OCI-LY7 (cell line): ENCODE measurements at regions not wholly inside any gene's neighbourhood (a gene's known extent, or its start where the extent isn't known, plus 50 kb on each side); places are given as distances from the start of the nearest gene placed in this dataset.

Experiments used
- BruUV-seq: library from RNA; stranded (reverse); fragments of 400-500 nt; replicated peaks from 2 replicates; lab custom pipeline; 2021; lab: Mats Ljungman, UMichigan
- CTCF ChIA-PET: fragments of 300-600 bp; sonication (Branson Sonifier 250); formaldehyde crosslinking; loops from one replicate; lab custom pipeline; 2022; ENCODE audit warnings: antibody characterized with exemption; ENCODE audit not compliant: unreplicated experiment; lab: Charles Lee
- POLR2A ChIA-PET: fragments of 300-600 bp; sonication (Branson Sonifier 250); formaldehyde crosslinking; loops from one replicate; lab custom pipeline; 2022; ENCODE audit warnings: antibody characterized with exemption; lab: Charles Lee
- DNase-seq: peaks from one replicate; pipeline ENCODE4 v3.0.0-alpha.2; 2015; ENCODE audit warnings: low spot score
- H2AFZ ChIP-seq: fragments of 200-600 bp; sonication (generic), shearing (Covaris generic); 2 replicates; pipeline ENCODE4 v1.6.1; 2014; ENCODE audit warnings: mild to moderate bottlenecking, antibody characterized with exemption, low read length, moderate library complexity
- H3K27ac ChIP-seq: fragments of 200-600 bp; sonication (generic); 2 replicates; pipeline ENCODE4 v1.5.1; 2014; ENCODE audit warnings: mixed run types, low read depth, mild to moderate bottlenecking, moderate library complexity, low read length, inconsistent platforms; ENCODE audit not compliant: poor library complexity, severe bottlenecking
- H3K36me3 ChIP-seq: fragments of 200-600 bp; sonication (generic); 2 replicates; pipeline ENCODE4 v1.6.1; 2014; ENCODE audit warnings: mild to moderate bottlenecking, antibody characterized with exemption, low read length, moderate library complexity, mixed read lengths; ENCODE audit not compliant: insufficient read depth
- H3K4me1 ChIP-seq: fragments of 200-600 bp; sonication (generic); 2 replicates; pipeline ENCODE4 v1.5.1; 2014; ENCODE audit warnings: mild to moderate bottlenecking, low read length; ENCODE audit not compliant: insufficient read depth, poor library complexity, severe bottlenecking
- H3K4me2 ChIP-seq: fragments of 200-600 bp; sonication (generic); 2 replicates; pipeline ENCODE4 v1.6.1; 2014; ENCODE audit warnings: mild to moderate bottlenecking, low read length
- H3K4me3 ChIP-seq: fragments of 200-600 bp; sonication (generic); 2 replicates; pipeline ENCODE4 v1.5.1; 2014; ENCODE audit warnings: mild to moderate bottlenecking, low read depth, low read length; ENCODE audit not compliant: poor library complexity, severe bottlenecking
- H3K79me2 ChIP-seq: fragments of 200-600 bp; sonication (generic); 2 replicates; pipeline ENCODE4 v1.6.1; 2016; ENCODE audit warnings: low read depth, mild to moderate bottlenecking, low read length, moderate library complexity, mixed read lengths; ENCODE audit not compliant: insufficient read depth
- H3K9me2 ChIP-seq: fragments of 200-600 bp; sonication (generic); 2 replicates; pipeline ENCODE4 v1.6.1; 2016; ENCODE audit warnings: mild to moderate bottlenecking, low read length, mixed read lengths; ENCODE audit not compliant: insufficient read depth
- H3K9me3 ChIP-seq: fragments of 200-600 bp; sonication (generic); 2 replicates; pipeline ENCODE4 v1.6.1; 2014; ENCODE audit warnings: mild to moderate bottlenecking, mixed run types, low read length, mixed read lengths
- H4K20me1 ChIP-seq: fragments of 200-600 bp; sonication (generic); 2 replicates; pipeline ENCODE4 v1.6.1; 2014; ENCODE audit warnings: mild to moderate bottlenecking, antibody characterized with exemption, low read length, moderate library complexity, mixed read lengths; ENCODE audit not compliant: insufficient read depth
- CTCF ChIP-seq: fragments of 200-600 bp; sonication (generic); conservative IDR thresholded peaks from 2 replicates; pipeline ENCODE4 v1.5.1; 2014; ENCODE audit warnings: mild to moderate bottlenecking, antibody characterized with exemption, low read length, moderate library complexity, mixed read lengths
- EZH2phosphoT487 ChIP-seq: fragments of 200-600 bp; sonication (generic); IDR thresholded peaks from 2 replicates; pipeline ENCODE4 v1.6.1; 2018; ENCODE audit warnings: low read depth, borderline replicate concordance, mild to moderate bottlenecking, mixed run types, antibody characterized with exemption, low read length, moderate library complexity, mixed read lengths
- intact Hi-C: fragments of 100-400 bp; cut with micrococcal nuclease; formaldehyde crosslinking; loops from one replicate; pipeline ENCODE4 v1.10.0; 2022; ENCODE audit not compliant: unreplicated experiment

- intact Hi-C loops = no loop called here
- DNase-seq = no peak
- Histone ChIP-seq H3K4me1 (no peaks in the 10 kb centered on the region), H3K79me2 (no peaks in the 10 kb centered on the region), H2AFZ (no peak overlapping the region), H3K36me3 (no peaks in the 10 kb centered on the region), H3K4me2 (no peak overlapping the region), H3K27ac (no peak overlapping the region), H4K20me1 (no peaks in the 10 kb centered on the region), H3K4me3 (no peak overlapping the region), H3K9me2 (no peaks in the 10 kb centered on the region), H3K9me3 (no peaks in the 10 kb centered on the region)
- POLR2A ChIA-PET = no interaction called here
- TF ChIP-seq EZH2phosphoT487 = no peak
- CTCF ChIA-PET = no interaction called here
- no TSS peak for BruUV-seq
These were observed 256.1 kb upstream of the ADAMTS9 start for GRCh38 chr3:64943866-64944265.

- H3K4me2 ChIP-seq = no peak overlapping the region
- H3K9me3 ChIP-seq = no peaks in the 10 kb centered on the region
- H2AFZ ChIP-seq = no peak overlapping the region
- POLR2A ChIA-PET = no interaction called here
- TF ChIP-seq CTCF (no peak), EZH2phosphoT487 (no peak)
- BruUV-seq = no TSS peak
- intact Hi-C loops = no loop called here
- no peaks in the 10 kb centered on the region for H3K9me2 ChIP-seq
- no peak overlapping the region for H3K27ac ChIP-seq
- no peak for DNase-seq
- CTCF ChIA-PET = no interaction called here
- H3K36me3 ChIP-seq = no peaks in the 10 kb centered on the region
- H3K4me3 ChIP-seq = no peak overlapping the region
- H3K79me2 ChIP-seq = no peaks in the 10 kb centered on the region
- no peaks in the 10 kb centered on the region for H4K20me1 ChIP-seq
- no peaks in the 10 kb centered on the region for H3K4me1 ChIP-seq
These were observed 253.0 kb upstream of the ADAMTS9 start for GRCh38 chr3:64940596-64941348.

- Histone ChIP-seq H3K4me2 (no peak overlapping the region), H3K36me3 (no peaks in the 10 kb centered on the region), H3K9me3 (no peaks in the 10 kb centered on the region), H3K4me3 (no peak overlapping the region), H3K79me2 (no peaks in the 10 kb centered on the region), H3K27ac (no peak overlapping the region), H4K20me1 (no peaks in the 10 kb centered on the region), H3K9me2 (no peaks in the 10 kb centered on the region), H3K4me1 (no peaks in the 10 kb centered on the region), H2AFZ (no peak overlapping the region)
- POLR2A ChIA-PET = interaction anchor here (1.1 kb wide), 1 partner anchor 15 kb away, joined by 3 read pairs; no protein-coding TSS in a partner anchor
- no peak for TF ChIP-seq CTCF
- no peak for TF ChIP-seq EZH2phosphoT487
- no TSS peak for BruUV-seq
- intact Hi-C loops = no loop called here
- DNase-seq = no peak
- CTCF ChIA-PET = no interaction called here
These were observed 252.1 kb upstream of the ADAMTS9 start for GRCh38 chr3:64939747-64940450.
